Astrocyte of the spinal cord (primary cell): ENCODE measurements at regions not wholly inside any gene's neighbourhood (a gene's known extent, or its start where the extent isn't known, plus 50 kb on each side); places are given as distances from the start of the nearest gene placed in this dataset.

Experiments
- DNase-seq: peaks from one replicate; pipeline ENCODE4 v3.0.0; 2011; ENCODE audit warnings: low read depth, low spot score
- H3K4me3 ChIP-seq: 2 replicates; pipeline ENCODE4 v1.5.1; 2011; ENCODE audit warnings: low read depth, mild to moderate bottlenecking, low read length, moderate library complexity
- in situ Hi-C: cut with HindIII; loops from 2 replicates; pipeline ENCODE4 v1.10.0; 2017; ENCODE audit warnings: low sequenced_read_pairs
- TF ChIP-seq, protein P1 (sequence below): IDR thresholded peaks from 2 replicates; pipeline ENCODE4 v1.5.1; 2012; ENCODE audit warnings: low read depth, mild to moderate bottlenecking, low read length, inconsistent platforms

DNA sequence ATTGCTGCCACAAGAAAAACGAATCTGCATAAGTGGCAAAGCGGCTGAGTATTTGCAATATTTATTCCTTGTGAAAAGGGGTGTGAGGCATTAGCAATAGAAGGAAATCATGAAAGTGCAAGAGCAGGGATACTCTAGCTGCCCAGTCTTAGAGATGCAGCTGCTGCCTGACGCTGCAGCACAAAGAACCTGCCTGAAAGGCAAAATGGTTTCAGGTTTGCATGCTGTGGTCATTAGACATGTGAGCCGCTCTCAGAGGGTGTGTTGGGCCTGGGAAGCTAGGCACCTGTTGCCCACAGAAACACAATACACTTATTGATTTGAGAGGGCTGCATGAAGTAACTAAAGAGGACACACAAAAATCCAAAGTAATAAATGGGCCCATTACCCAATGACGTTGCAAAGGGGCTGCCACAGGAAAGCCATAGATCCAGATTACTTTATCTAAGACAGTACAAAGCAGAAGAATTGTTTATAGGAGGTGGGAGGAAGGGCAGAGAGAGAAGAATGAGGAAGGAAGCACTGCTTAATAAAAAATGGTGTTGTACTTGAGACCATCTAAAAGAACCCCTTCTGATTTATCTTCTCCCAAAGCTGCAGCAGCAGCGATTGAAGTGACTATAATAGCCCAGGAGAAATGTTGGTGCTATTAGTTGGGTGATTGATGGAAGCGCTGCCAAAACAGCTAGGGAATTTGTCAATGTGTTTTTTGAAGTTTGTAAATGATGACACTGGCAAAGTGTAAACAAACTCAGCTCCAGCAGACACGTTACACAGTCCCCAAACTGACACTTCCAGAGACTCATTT, 492.4 kb upstream of the ACVR2A start:
- in situ Hi-C loops, result no loop called here
- H3K4me3 ChIP-seq, result no peak overlapping the region
- TF ChIP-seq, protein P1, sequence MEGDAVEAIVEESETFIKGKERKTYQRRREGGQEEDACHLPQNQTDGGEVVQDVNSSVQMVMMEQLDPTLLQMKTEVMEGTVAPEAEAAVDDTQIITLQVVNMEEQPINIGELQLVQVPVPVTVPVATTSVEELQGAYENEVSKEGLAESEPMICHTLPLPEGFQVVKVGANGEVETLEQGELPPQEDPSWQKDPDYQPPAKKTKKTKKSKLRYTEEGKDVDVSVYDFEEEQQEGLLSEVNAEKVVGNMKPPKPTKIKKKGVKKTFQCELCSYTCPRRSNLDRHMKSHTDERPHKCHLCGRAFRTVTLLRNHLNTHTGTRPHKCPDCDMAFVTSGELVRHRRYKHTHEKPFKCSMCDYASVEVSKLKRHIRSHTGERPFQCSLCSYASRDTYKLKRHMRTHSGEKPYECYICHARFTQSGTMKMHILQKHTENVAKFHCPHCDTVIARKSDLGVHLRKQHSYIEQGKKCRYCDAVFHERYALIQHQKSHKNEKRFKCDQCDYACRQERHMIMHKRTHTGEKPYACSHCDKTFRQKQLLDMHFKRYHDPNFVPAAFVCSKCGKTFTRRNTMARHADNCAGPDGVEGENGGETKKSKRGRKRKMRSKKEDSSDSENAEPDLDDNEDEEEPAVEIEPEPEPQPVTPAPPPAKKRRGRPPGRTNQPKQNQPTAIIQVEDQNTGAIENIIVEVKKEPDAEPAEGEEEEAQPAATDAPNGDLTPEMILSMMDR, result no peak
- DNase-seq, result no peak

DNA sequence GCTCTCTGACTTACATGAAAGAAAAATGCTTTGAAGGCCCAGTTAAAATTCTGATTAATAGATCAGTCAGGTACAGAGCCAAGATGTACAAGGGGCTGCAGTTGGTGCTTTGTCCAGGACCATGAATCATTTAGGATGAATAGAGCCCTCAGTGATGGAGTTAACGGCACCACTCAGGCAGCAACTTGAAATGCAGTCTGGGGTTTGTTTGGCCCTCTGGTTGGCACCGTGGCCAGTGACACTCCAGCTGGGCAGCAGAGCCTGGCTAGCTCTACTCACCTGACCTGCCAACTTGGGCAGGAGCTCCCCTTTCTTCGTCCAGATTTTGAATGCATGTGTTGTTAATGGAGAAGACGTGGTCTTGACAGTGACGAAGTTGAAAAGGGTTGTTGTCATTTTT, 493.0 kb upstream of the ACVR2A start:
- in situ Hi-C loops, result no loop called here

DNA sequence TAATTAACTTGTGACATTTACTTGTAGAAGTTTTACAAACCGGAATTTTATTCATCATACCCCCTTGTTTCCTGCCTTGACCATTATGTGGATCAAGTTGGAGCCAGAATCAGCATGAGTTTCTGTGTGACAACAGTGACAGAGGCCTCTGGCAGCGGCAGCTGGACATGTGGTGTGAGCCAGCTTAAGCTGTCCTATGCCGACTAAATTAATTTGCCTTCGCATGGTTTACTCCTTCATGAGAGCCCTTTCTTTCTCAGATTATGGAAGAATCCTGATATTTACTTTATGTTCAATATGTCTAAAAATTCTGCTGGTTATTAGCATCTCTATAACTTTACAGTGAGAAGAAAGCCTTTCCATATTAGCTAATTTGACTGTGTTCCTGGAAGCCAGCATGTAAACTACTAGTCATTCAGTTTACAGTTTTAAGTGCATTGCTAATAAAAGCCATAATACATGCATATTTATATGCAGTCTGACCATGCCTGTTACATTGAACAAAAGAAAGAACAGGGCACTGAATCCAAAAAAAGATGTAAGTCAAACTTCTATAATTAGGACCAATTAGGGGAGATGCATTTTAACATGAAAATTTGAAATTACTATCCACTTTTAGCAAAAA, 495.8 kb upstream of the ACVR2A start:
- DNase-seq, result no peak
- H3K4me3 ChIP-seq, result no peak overlapping the region
- TF ChIP-seq, protein P1, result no peak
- in situ Hi-C loops, result no loop called here

More for the DNA sequence above, 493.0 kb upstream of the ACVR2A start:
- no peak for DNase-seq
- TF ChIP-seq, protein P1, result no peak
- H3K4me3 ChIP-seq, result no peak overlapping the region

DNA sequence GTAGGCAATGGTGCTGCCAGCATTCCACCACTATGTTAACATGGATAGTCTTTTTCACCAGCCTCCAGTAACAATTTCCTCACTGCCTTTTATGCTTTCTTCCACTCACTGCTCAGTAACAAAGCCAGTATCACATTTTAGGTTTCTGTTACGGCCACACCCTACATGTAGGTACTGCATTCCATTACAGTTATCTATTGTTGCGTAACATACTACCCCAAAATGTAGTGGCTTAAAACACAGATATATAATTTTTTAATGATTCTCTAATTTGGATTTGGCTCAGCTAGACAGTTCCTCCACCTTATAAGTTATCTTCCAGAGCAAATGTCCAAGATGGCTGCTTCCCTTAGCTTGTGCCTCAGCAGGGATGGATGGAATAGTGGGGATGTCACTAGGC, 498.7 kb upstream of the ACVR2A start:
- H3K4me3 ChIP-seq, result no peak overlapping the region
- TF ChIP-seq, protein P1, result no peak
- DNase-seq, result no peak
- in situ Hi-C loops, result no loop called here

DNA sequence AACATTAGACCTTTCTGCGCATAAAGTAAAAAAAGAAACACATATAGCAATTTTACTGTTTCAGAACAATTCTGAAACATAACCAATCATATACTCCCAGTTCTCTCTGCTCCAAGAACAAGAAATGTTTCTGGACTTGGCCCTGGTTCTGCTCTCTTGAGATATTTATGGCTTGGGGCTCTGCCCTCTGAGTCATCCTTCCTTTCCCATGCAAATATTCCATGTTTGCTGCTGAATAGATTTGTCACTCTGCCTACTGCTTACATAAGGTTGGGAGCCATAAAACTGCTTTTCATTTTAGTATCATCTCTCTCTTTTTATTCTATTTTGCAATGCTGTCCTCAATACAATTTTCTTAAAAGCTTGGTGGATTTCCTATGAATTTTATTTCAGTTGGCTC, 499.6 kb upstream of the ACVR2A start:
- H3K4me3 ChIP-seq, result no peak overlapping the region
- peak; percentile 1 for DNase-seq
- in situ Hi-C loops, result no loop called here
- TF ChIP-seq, protein P1, result no peak

DNA sequence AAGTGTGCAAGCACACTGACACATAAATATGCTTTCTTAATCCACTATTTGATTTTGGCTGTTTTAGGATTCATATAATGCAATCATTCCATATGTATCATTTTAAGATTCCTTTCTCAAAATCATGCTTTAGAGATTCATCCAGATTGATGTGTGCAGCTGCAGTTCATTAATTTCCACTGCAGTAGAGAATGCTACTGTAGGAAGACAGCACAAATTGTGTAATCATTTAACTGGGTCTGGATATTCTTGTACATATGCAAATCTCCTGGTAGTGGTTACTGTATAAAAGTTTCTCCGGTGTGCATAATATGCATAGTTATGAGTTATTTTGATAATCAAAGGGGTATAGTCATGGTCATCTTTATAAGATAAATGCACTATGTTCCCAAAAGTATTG, 502.5 kb upstream of the ACVR2A start:
- H3K4me3 ChIP-seq, result no peak overlapping the region
- TF ChIP-seq, protein P1, result no peak
- no peak for DNase-seq
- in situ Hi-C loops, result no loop called here
